ENCODE measurements at regions not wholly inside any gene's neighbourhood (a gene's known extent, or its start where the extent isn't known, plus 50 kb on each side); places are given as distances from the start of the nearest gene placed in this dataset.

GRCh38 chr1:182198006-182198605 lies 136.6 kb upstream of the ZNF648 start:
- H3K4me1 ChIP-seq (ENCODE audit: insufficient read depth, low read length): no peaks in the 10 kb centered on the region
- intact Hi-C loops (cut with DNase I, micrococcal nuclease): no loop called here
- no peaks in the 10 kb centered on the region for H3K36me3 ChIP-seq (ENCODE audit: insufficient read depth, low read length)
- H3K4me3 Mint-ChIP-seq: no peak overlapping the region
- no peak overlapping the region for H3K27ac ChIP-seq (ENCODE audit: low read depth in 1 of 2, low read length in 2 of 2)
- no peaks in the 10 kb centered on the region for H3K36me3 Mint-ChIP-seq (ENCODE audit: low read depth)
- peak in 2 of 14 experiments; percentile 17 to 19 for DNase-seq
- H3K4me1 Mint-ChIP-seq (ENCODE audit: low read depth): no peaks in the 10 kb centered on the region
- H3K27ac Mint-ChIP-seq: no peak overlapping the region
- H3K9me3 Mint-ChIP-seq: no peaks in the 10 kb centered on the region
- ChIA-PET CTCF (interaction anchor here (1.1 to 2.0 kb wide), 2 partner anchors 15 to 55 kb away, joined by 3 to 7 read pairs; no protein-coding TSS in a partner anchor), POLR2A (no interaction called here)
- no peaks in the 10 kb centered on the region for H3K9me3 ChIP-seq (ENCODE audit: control insufficient read depth in 1 of 2, insufficient read depth in 1 of 2, low read length in 2 of 2)
- peaks cover 9% of the 10 kb centered on the region for H3K27me3 Mint-ChIP-seq
- no peak for ATAC-seq (ENCODE audit: poor library complexity)
- TF ChIP-seq CTCF (IDR thresholded peaks at IDR 0.05): no peak
- H3K27me3 ChIP-seq (ENCODE audit: control insufficient read depth in 1 of 2, insufficient read depth in 2 of 2, low read length in 2 of 2): no peaks in the 10 kb centered on the region
- no peak overlapping the region for H3K4me3 ChIP-seq (ENCODE audit: low read length)

- Mint-ChIP-seq H3K36me3 (ENCODE audit: low read depth) (no peaks in the 10 kb centered on the region), H3K27ac (no peak overlapping the region), H3K9me3 (no peaks in the 10 kb centered on the region), H3K4me3 (no peak overlapping the region), H3K4me1 (ENCODE audit: low read depth) (no peaks in the 10 kb centered on the region), H3K27me3 (peaks cover 14% of the 10 kb centered on the region)
- Histone ChIP-seq H3K36me3 (ENCODE audit: insufficient read depth, low read length) (no peaks in the 10 kb centered on the region), H3K27ac (ENCODE audit: low read depth in 1 of 2, low read length in 2 of 2) (no peak overlapping the region), H3K4me3 (ENCODE audit: low read length) (no peak overlapping the region), H3K27me3 (ENCODE audit: control insufficient read depth in 1 of 2, insufficient read depth in 2 of 2, low read length in 2 of 2) (no peaks in the 10 kb centered on the region), H3K4me1 (ENCODE audit: insufficient read depth, low read length) (no peaks in the 10 kb centered on the region), H3K9me3 (ENCODE audit: control insufficient read depth in 1 of 2, insufficient read depth in 1 of 2, low read length in 2 of 2) (no peaks in the 10 kb centered on the region)
- intact Hi-C loops (cut with DNase I, micrococcal nuclease): no loop called here
- CTCF ChIA-PET: interaction anchor here (0.6 to 2.0 kb wide), 3 partner anchors 15 to 66 kb away, joined by 3 to 7 read pairs (median 3); no protein-coding TSS in a partner anchor
- DNase-seq (no peak), ATAC-seq (ENCODE audit: poor library complexity) (no peak)
- POLR2A ChIA-PET: interaction anchor here (0.6 kb wide), 1 partner anchor 532 kb away, joined by 3 read pairs; no protein-coding TSS in a partner anchor
- no peak for TF ChIP-seq CTCF (IDR thresholded peaks at IDR 0.05)
These were observed 135.7 kb upstream of the ZNF648 start for GRCh38 chr1:182196897-182197870.

GRCh38 chr1:182195733-182196132 lies 134.2 kb upstream of the ZNF648 start:
- POLR2A ChIA-PET: no interaction called here
- DNase-seq (no peak), ATAC-seq (ENCODE audit: poor library complexity) (no peak)
- Mint-ChIP-seq H3K9me3 (no peaks in the 10 kb centered on the region), H3K27ac (no peak overlapping the region), H3K27me3 (peaks cover 14% of the 10 kb centered on the region), H3K4me3 (no peak overlapping the region), H3K36me3 (ENCODE audit: low read depth) (no peaks in the 10 kb centered on the region), H3K4me1 (ENCODE audit: low read depth) (no peaks in the 10 kb centered on the region)
- TF ChIP-seq CTCF (IDR thresholded peaks at IDR 0.05): no peak
- no peaks in the 10 kb centered on the region for H3K36me3 ChIP-seq (ENCODE audit: insufficient read depth, low read length)
- no peaks in the 10 kb centered on the region for H3K4me1 ChIP-seq (ENCODE audit: insufficient read depth, low read length)
- intact Hi-C loops (cut with DNase I, micrococcal nuclease): no loop called here
- H3K27ac ChIP-seq (ENCODE audit: low read depth in 1 of 2, low read length in 2 of 2): no peak overlapping the region
- H3K4me3 ChIP-seq (ENCODE audit: low read length): no peak overlapping the region
- no peaks in the 10 kb centered on the region for H3K9me3 ChIP-seq (ENCODE audit: control insufficient read depth in 1 of 2, insufficient read depth in 1 of 2, low read length in 2 of 2)
- CTCF ChIA-PET: no interaction called here
- H3K27me3 ChIP-seq (ENCODE audit: control insufficient read depth in 1 of 2, insufficient read depth in 2 of 2, low read length in 2 of 2): no peaks in the 10 kb centered on the region

All from CD4-positive, alpha-beta T cell (primary cell).